ENCODE measurements at regions not wholly inside any gene's neighbourhood (a gene's known extent, or its start where the extent isn't known, plus 50 kb on each side); places are given as distances from the start of the nearest gene placed in this dataset.

DNA sequence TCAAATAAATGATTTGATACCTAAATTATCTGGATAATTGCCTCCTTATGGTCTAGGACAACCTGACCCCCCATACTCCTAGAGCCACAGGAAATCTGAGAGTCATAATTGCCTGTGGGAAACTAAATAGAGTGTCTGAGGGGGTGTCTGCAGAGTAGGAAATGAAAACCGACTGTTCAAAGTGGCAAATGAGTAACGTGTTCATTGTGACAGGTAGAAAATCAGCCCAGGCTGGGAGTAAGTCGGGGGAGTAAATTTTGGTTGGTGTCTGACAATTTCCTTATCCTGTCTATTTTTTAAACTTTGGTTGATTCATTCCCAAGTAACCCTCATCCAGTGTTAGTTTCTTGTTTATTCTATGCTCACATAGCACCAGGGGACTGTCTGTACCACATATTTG lies 51.6 kb upstream of the HOXC13 start:
- TF ChIP-seq, protein P1, sequence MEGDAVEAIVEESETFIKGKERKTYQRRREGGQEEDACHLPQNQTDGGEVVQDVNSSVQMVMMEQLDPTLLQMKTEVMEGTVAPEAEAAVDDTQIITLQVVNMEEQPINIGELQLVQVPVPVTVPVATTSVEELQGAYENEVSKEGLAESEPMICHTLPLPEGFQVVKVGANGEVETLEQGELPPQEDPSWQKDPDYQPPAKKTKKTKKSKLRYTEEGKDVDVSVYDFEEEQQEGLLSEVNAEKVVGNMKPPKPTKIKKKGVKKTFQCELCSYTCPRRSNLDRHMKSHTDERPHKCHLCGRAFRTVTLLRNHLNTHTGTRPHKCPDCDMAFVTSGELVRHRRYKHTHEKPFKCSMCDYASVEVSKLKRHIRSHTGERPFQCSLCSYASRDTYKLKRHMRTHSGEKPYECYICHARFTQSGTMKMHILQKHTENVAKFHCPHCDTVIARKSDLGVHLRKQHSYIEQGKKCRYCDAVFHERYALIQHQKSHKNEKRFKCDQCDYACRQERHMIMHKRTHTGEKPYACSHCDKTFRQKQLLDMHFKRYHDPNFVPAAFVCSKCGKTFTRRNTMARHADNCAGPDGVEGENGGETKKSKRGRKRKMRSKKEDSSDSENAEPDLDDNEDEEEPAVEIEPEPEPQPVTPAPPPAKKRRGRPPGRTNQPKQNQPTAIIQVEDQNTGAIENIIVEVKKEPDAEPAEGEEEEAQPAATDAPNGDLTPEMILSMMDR (IDR thresholded peaks at IDR 0.05; ENCODE audit: low read depth, low read length) = no peak
- TF ChIP-seq POLR2A (IDR thresholded peaks at IDR 0.05; ENCODE audit: extremely low read depth, insufficient read length) (no peak), MYC (IDR thresholded peaks at IDR 0.05; ENCODE audit: low read depth, low read length) (no peak)
- TF ChIP-seq, protein P2, sequence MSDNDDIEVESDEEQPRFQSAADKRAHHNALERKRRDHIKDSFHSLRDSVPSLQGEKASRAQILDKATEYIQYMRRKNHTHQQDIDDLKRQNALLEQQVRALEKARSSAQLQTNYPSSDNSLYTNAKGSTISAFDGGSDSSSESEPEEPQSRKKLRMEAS (IDR thresholded peaks at IDR 0.05; ENCODE audit: low read depth, low read length) = no peak

Data from NB4 (cell line).